ENCODE measurements at regions not wholly inside any gene's neighbourhood (a gene's known extent, or its start where the extent isn't known, plus 50 kb on each side); places are given as distances from the start of the nearest gene placed in this dataset.

- TF ChIP-seq, protein P1, sequence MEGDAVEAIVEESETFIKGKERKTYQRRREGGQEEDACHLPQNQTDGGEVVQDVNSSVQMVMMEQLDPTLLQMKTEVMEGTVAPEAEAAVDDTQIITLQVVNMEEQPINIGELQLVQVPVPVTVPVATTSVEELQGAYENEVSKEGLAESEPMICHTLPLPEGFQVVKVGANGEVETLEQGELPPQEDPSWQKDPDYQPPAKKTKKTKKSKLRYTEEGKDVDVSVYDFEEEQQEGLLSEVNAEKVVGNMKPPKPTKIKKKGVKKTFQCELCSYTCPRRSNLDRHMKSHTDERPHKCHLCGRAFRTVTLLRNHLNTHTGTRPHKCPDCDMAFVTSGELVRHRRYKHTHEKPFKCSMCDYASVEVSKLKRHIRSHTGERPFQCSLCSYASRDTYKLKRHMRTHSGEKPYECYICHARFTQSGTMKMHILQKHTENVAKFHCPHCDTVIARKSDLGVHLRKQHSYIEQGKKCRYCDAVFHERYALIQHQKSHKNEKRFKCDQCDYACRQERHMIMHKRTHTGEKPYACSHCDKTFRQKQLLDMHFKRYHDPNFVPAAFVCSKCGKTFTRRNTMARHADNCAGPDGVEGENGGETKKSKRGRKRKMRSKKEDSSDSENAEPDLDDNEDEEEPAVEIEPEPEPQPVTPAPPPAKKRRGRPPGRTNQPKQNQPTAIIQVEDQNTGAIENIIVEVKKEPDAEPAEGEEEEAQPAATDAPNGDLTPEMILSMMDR (IDR thresholded peaks at IDR 0.05; ENCODE audit: insufficient read depth, low read length, poor library complexity, severe bottlenecking): no peak
- no peak for TF ChIP-seq EZH2phosphoT487 (conservative IDR thresholded peaks at IDR 0.05; ENCODE audit: low read length)
Measured at GRCh38 chr9:73595036-73595545, 443.4 kb downstream of the ANXA1 start.

Measured in SU-DHL-6 (cell line).